Activated CD8-positive, alpha-beta T cell treated with anti-CD3 and anti-CD28 coated beads for 36 hours (primary cell): ENCODE measurements at regions not wholly inside any gene's neighbourhood (a gene's known extent, or its start where the extent isn't known, plus 50 kb on each side); places are given as distances from the start of the nearest gene placed in this dataset.
A peak's percentile ranks its signal among the peaks of the same experiment; 100 is the strongest.
"Not testable (repeated sequence)": the region's sequence is repeated elsewhere in the genome, so short reads cannot be mapped to it uniquely, and the experiment has no call there.

Experiments
- ATAC-seq: fragments of 200-7000 bp; cut with Tn5 transposase; one replicate; pipeline ENCODE4 v1.10.0; 2021; ENCODE audit warnings: mild to moderate bottlenecking, moderate library complexity
- CTCF ChIA-PET: fragments of 350-600 bp; sonication (Branson Sonifier 250); formaldehyde crosslinking; loops from one replicate; lab custom pipeline; 2021; ENCODE audit warnings: antibody characterized with exemption; lab: Charles Lee
- POLR2A ChIA-PET: fragments of 350-600 bp; sonication (Branson Sonifier 250); formaldehyde crosslinking; loops from one replicate; lab custom pipeline; 2021; ENCODE audit warnings: antibody characterized with exemption; lab: Charles Lee
- DNase-seq: peaks from one replicate; pipeline ENCODE4 v3.0.0-alpha.2; 2020
- H3K27ac Mint-ChIP-seq: one replicate; pipeline ENCODE4 v1.8.0; 2021; ENCODE audit warnings: mild to moderate bottlenecking, mixed read lengths
- H3K27me3 Mint-ChIP-seq: one replicate; pipeline ENCODE4 v1.8.0; 2021; ENCODE audit warnings: mixed read lengths
- H3K36me3 Mint-ChIP-seq: one replicate; pipeline ENCODE4 v1.8.0; 2021; ENCODE audit warnings: low read depth, mixed read lengths
- H3K4me1 Mint-ChIP-seq: one replicate; pipeline ENCODE4 v1.8.0; 2021; ENCODE audit warnings: low read depth, mixed read lengths
- H3K4me3 Mint-ChIP-seq: one replicate; pipeline ENCODE4 v1.8.0; 2021; ENCODE audit warnings: mild to moderate bottlenecking, moderate library complexity, mixed read lengths
- H3K9me3 Mint-ChIP-seq: one replicate; pipeline ENCODE4 v1.8.0; 2021; ENCODE audit warnings: mixed read lengths
- CTCF ChIP-seq: fragments of 200-600 bp; IDR thresholded peaks from one replicate; pipeline ENCODE4 v1.8.0; 2022; ENCODE audit warnings: antibody characterized with exemption, mild to moderate bottlenecking
- intact Hi-C: fragments of 100-400 bp; cut with micrococcal nuclease; formaldehyde crosslinking; loops from one replicate; pipeline ENCODE4 v1.10.0; 2022

GRCh38 chr17:20800146-20800545 is 220.6 kb downstream of the CDRT15L2 start:
- intact Hi-C loops: no loop called here
- H3K4me1 Mint-ChIP-seq: peaks cover 10% of the 10 kb centered on the region
- H3K27me3 Mint-ChIP-seq: no peaks in the 10 kb centered on the region
- ChIA-PET CTCF (interaction anchor here (1.2 kb wide), 1 partner anchor 52 kb away, joined by 3 read pairs; no protein-coding TSS in a partner anchor), POLR2A (no interaction called here)
- ATAC-seq (no peak), DNase-seq (no peak)
- no peaks in the 10 kb centered on the region for H3K36me3 Mint-ChIP-seq
- no peak overlapping the region for H3K27ac Mint-ChIP-seq
- no peak overlapping the region for H3K4me3 Mint-ChIP-seq
- no peaks in the 10 kb centered on the region for H3K9me3 Mint-ChIP-seq
- no peak for TF ChIP-seq CTCF

- Mint-ChIP-seq H3K9me3 (no peaks in the 10 kb centered on the region), H3K27ac (no peak overlapping the region), H3K4me3 (no peak overlapping the region), H3K36me3 (no peaks in the 10 kb centered on the region), H3K27me3 (no peaks in the 10 kb centered on the region), H3K4me1 (no peaks in the 10 kb centered on the region)
- DNase-seq: no peak
- ChIA-PET CTCF (no interaction called here), POLR2A (no interaction called here)
- ATAC-seq: no peak
- no peak for TF ChIP-seq CTCF
- intact Hi-C loops: no loop called here
Observed at GRCh38 chr17:20805751-20806150, 226.2 kb downstream of the CDRT15L2 start.

- H3K27ac Mint-ChIP-seq, intact Hi-C loops, H3K4me1 Mint-ChIP-seq, POLR2A ChIA-PET, H3K4me3 Mint-ChIP-seq, CTCF ChIA-PET, DNase-seq, H3K27me3 Mint-ChIP-seq, H3K9me3 Mint-ChIP-seq, ATAC-seq, H3K36me3 Mint-ChIP-seq: not testable (repeated sequence)
Observed at GRCh38 chr17:20807566-20807965, 228.0 kb downstream of the CDRT15L2 start.

- H3K4me1 Mint-ChIP-seq, H3K4me3 Mint-ChIP-seq, H3K9me3 Mint-ChIP-seq, CTCF ChIA-PET, H3K27ac Mint-ChIP-seq, DNase-seq, intact Hi-C loops, POLR2A ChIA-PET, ATAC-seq, H3K36me3 Mint-ChIP-seq: not testable (repeated sequence)
- peaks cover 23% of the 10 kb centered on the region for H3K27me3 Mint-ChIP-seq
Observed at GRCh38 chr17:20815410-20815809, 227.4 kb downstream of the USP22 start.

- POLR2A ChIA-PET: no interaction called here
- ATAC-seq (no peak), DNase-seq (no peak)
- intact Hi-C loops: no loop called here
- TF ChIP-seq CTCF: no peak
- no peaks in the 10 kb centered on the region for H3K4me1 Mint-ChIP-seq
- H3K36me3 Mint-ChIP-seq: no peaks in the 10 kb centered on the region
- H3K27ac Mint-ChIP-seq: no peak overlapping the region
- CTCF ChIA-PET: no interaction called here
- no peak overlapping the region for H3K4me3 Mint-ChIP-seq
- H3K9me3 Mint-ChIP-seq: no peaks in the 10 kb centered on the region
- H3K27me3 Mint-ChIP-seq: peaks cover 4% of the 10 kb centered on the region
Observed at GRCh38 chr17:20823905-20824304, 218.9 kb downstream of the USP22 start.

GRCh38 chr17:20825539-20825938 is 217.3 kb downstream of the USP22 start:
- intact Hi-C loops: no loop called here
- CTCF ChIA-PET: no interaction called here
- no peaks in the 10 kb centered on the region for H3K9me3 Mint-ChIP-seq
- TF ChIP-seq CTCF: no peak
- DNase-seq: no peak
- no peak for ATAC-seq
- peaks cover 7% of the 10 kb centered on the region for H3K27me3 Mint-ChIP-seq
- POLR2A ChIA-PET: no interaction called here
- no peaks in the 10 kb centered on the region for H3K4me1 Mint-ChIP-seq
- H3K36me3 Mint-ChIP-seq: no peaks in the 10 kb centered on the region
- H3K4me3 Mint-ChIP-seq: no peak overlapping the region
- H3K27ac Mint-ChIP-seq: no peak overlapping the region

GRCh38 chr17:20840453-20840852 is 202.4 kb downstream of the USP22 start:
- peaks cover 19% of the 10 kb centered on the region for H3K27me3 Mint-ChIP-seq
- ATAC-seq, H3K27ac Mint-ChIP-seq, CTCF ChIA-PET, H3K36me3 Mint-ChIP-seq, H3K4me1 Mint-ChIP-seq, intact Hi-C loops, H3K4me3 Mint-ChIP-seq, H3K9me3 Mint-ChIP-seq, DNase-seq, POLR2A ChIA-PET: not testable (repeated sequence)

GRCh38 chr17:20840987-20841865 is 201.6 kb downstream of the USP22 start:
- H3K9me3 Mint-ChIP-seq, intact Hi-C loops, POLR2A ChIA-PET, H3K36me3 Mint-ChIP-seq, ATAC-seq, H3K27ac Mint-ChIP-seq, CTCF ChIA-PET, H3K4me1 Mint-ChIP-seq, DNase-seq: not testable (repeated sequence)
- Mint-ChIP-seq H3K4me3 (peak overlapping the region; percentile 19), H3K27me3 (peaks cover 19% of the 10 kb centered on the region)
